ENCODE measurements at regions not wholly inside any gene's neighbourhood (a gene's known extent, or its start where the extent isn't known, plus 50 kb on each side); places are given as distances from the start of the nearest gene placed in this dataset.

DNA sequence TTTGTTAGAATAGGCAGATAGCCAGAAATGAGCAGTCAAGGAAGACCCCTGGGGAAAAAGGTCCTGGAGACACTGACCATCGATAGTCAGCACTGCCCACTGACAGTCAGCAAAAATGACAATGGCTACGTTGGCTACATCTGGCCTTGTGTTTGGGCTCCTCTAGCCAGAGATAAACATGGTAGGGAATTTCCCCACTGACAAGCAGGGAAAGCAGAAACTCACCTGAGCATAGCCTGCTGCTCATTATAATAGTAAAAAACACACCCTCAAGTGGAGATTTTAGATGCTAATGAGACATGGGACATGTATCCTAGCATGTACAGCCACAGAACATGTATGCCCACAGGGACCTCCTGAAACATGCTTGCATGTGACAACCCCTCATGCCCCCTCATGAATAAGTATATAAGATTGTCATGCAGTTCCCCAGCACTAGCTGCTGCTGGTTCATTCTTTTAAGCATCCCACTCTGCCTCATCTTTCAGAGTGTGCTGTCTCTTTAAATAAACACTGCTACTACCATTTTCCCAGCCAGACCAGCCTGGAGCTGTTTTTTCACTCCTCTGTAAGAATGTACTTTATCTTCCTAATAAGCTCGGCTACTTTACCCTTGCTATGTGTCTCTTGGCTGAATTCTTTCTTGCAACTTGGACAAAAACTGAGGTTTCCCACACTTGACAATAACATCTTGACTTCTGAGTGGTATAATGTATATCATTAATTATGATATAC, 550.1 kb upstream of the CDH8 start:
- TF ChIP-seq EZH2phosphoT487 (IDR thresholded peaks at IDR 0.05; ENCODE audit: low read depth, severe bottlenecking, unreplicated experiment) = no peak
- TF ChIP-seq, protein P1, sequence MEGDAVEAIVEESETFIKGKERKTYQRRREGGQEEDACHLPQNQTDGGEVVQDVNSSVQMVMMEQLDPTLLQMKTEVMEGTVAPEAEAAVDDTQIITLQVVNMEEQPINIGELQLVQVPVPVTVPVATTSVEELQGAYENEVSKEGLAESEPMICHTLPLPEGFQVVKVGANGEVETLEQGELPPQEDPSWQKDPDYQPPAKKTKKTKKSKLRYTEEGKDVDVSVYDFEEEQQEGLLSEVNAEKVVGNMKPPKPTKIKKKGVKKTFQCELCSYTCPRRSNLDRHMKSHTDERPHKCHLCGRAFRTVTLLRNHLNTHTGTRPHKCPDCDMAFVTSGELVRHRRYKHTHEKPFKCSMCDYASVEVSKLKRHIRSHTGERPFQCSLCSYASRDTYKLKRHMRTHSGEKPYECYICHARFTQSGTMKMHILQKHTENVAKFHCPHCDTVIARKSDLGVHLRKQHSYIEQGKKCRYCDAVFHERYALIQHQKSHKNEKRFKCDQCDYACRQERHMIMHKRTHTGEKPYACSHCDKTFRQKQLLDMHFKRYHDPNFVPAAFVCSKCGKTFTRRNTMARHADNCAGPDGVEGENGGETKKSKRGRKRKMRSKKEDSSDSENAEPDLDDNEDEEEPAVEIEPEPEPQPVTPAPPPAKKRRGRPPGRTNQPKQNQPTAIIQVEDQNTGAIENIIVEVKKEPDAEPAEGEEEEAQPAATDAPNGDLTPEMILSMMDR (IDR thresholded peaks at IDR 0.05; ENCODE audit: poor library complexity) = no peak
